ENCODE measurements at regions not wholly inside any gene's neighbourhood (a gene's known extent, or its start where the extent isn't known, plus 50 kb on each side); places are given as distances from the start of the nearest gene placed in this dataset.

- no peak for DNase-seq
Observed at GRCh38 chr2:145026456-145027455, 506.8 kb upstream of the ZEB2 start.

- DNase-seq: no peak
Observed at GRCh38 chr2:145025382-145025781, 505.5 kb upstream of the ZEB2 start.

- no peak for DNase-seq
Observed at GRCh38 chr2:145023334-145023934, 503.5 kb upstream of the ZEB2 start.

- no peak for DNase-seq
Observed at GRCh38 chr2:145022666-145023333, 502.9 kb upstream of the ZEB2 start.

- no peak for DNase-seq
Observed at GRCh38 chr2:145021962-145022665, 502.2 kb upstream of the ZEB2 start.

- no peak for DNase-seq
Observed at GRCh38 chr2:145020694-145021093, 500.8 kb upstream of the ZEB2 start.

- DNase-seq: no peak
Observed at GRCh38 chr2:145020139-145020538, 500.2 kb upstream of the ZEB2 start.

GRCh38 chr2:145018502-145018901 lies 498.6 kb upstream of the ZEB2 start:
- no peak for DNase-seq

- DNase-seq: no peak
Observed at GRCh38 chr2:145017149-145017548, 497.2 kb upstream of the ZEB2 start.

GRCh38 chr2:145016711-145017110 lies 496.8 kb upstream of the ZEB2 start:
- no peak for DNase-seq

GRCh38 chr2:145015561-145015960 lies 495.6 kb upstream of the ZEB2 start:
- no peak for DNase-seq

GRCh38 chr2:145012806-145013205 lies 492.9 kb upstream of the ZEB2 start:
- DNase-seq: no peak

GRCh38 chr2:145012214-145012670 lies 492.3 kb upstream of the ZEB2 start:
- no peak for DNase-seq

- no peak for DNase-seq
Observed at GRCh38 chr2:145010635-145011034, 490.7 kb upstream of the ZEB2 start.

- DNase-seq: no peak
Observed at GRCh38 chr2:145007960-145008263, 488.0 kb upstream of the ZEB2 start.

- no peak for DNase-seq
Observed at GRCh38 chr2:145007093-145007959, 487.4 kb upstream of the ZEB2 start.

- DNase-seq: no peak
Observed at GRCh38 chr2:145002624-145003023, 482.7 kb upstream of the ZEB2 start.

- no peak for DNase-seq
Observed at GRCh38 chr2:145000376-145000775, 480.5 kb upstream of the ZEB2 start.

GRCh38 chr2:144999936-145000335 lies 480.0 kb upstream of the ZEB2 start:
- DNase-seq: no peak

GRCh38 chr2:144999071-144999875 lies 479.4 kb upstream of the ZEB2 start:
- DNase-seq: no peak

GRCh38 chr2:144998435-144998834 lies 478.5 kb upstream of the ZEB2 start:
- no peak for DNase-seq
